Fibroblast of mammary gland (primary cell): ENCODE measurements at regions not wholly inside any gene's neighbourhood (a gene's known extent, or its start where the extent isn't known, plus 50 kb on each side); places are given as distances from the start of the nearest gene placed in this dataset.
"Not testable (repeated sequence)": the region's sequence is repeated elsewhere in the genome, so short reads cannot be mapped to it uniquely, and the experiment has no call there.

ENCODE experiments used
- DNase-seq: peaks from one replicate; pipeline ENCODE4 v3.0.0-alpha.2; 2010; ENCODE audit warnings: low read depth
- H3K4me3 ChIP-seq: 2 replicates; pipeline ENCODE4 v1.5.1; 2011; ENCODE audit warnings: low read depth, mild to moderate bottlenecking, low read length, moderate library complexity; ENCODE audit not compliant: control insufficient read depth
- CTCF ChIP-seq: conservative IDR thresholded peaks from 2 replicates; pipeline ENCODE4 v1.5.1; 2011; ENCODE audit warnings: low read depth, low read length, inconsistent platforms; ENCODE audit not compliant: control insufficient read depth, insufficient read depth

- DNase-seq: peak; percentile 18
- no peak for TF ChIP-seq CTCF
- H3K4me3 ChIP-seq: no peak overlapping the region
Observed at GRCh38 chr1:121458291-121459048, 273.7 kb downstream of the SRGAP2C start.

GRCh38 chr1:121459235-121459634 lies 274.5 kb downstream of the SRGAP2C start:
- no peak overlapping the region for H3K4me3 ChIP-seq
- no peak for DNase-seq
- no peak for TF ChIP-seq CTCF

- H3K4me3 ChIP-seq, DNase-seq: not testable (repeated sequence)
Observed at GRCh38 chr1:121469395-121469794, 284.6 kb downstream of the SRGAP2C start.

GRCh38 chr1:121470401-121470800 lies 285.6 kb downstream of the SRGAP2C start:
- not testable (repeated sequence) for DNase-seq, H3K4me3 ChIP-seq

GRCh38 chr1:121471523-121471922 lies 286.7 kb downstream of the SRGAP2C start:
- no peak overlapping the region for H3K4me3 ChIP-seq
- DNase-seq: no peak
- no peak for TF ChIP-seq CTCF

- no peak overlapping the region for H3K4me3 ChIP-seq
- no peak for TF ChIP-seq CTCF
- DNase-seq: no peak
Observed at GRCh38 chr1:121472017-121472416, 287.2 kb downstream of the SRGAP2C start.

GRCh38 chr1:121483234-121483633 lies 298.5 kb downstream of the SRGAP2C start:
- no peak overlapping the region for H3K4me3 ChIP-seq
- DNase-seq: no peak
- TF ChIP-seq CTCF: no peak

GRCh38 chr1:121483961-121484424 lies 299.2 kb downstream of the SRGAP2C start:
- TF ChIP-seq CTCF: no peak
- H3K4me3 ChIP-seq: no peak overlapping the region
- DNase-seq: peak; percentile 80

GRCh38 chr1:121494796-121495195 lies 310.0 kb downstream of the SRGAP2C start:
- H3K4me3 ChIP-seq: not testable (repeated sequence)

GRCh38 chr1:121511455-121511854 lies 326.7 kb downstream of the SRGAP2C start:
- DNase-seq: not testable (repeated sequence)

More at GRCh38 chr1:121494796-121495195, 310.0 kb downstream of the SRGAP2C start:
- not testable (repeated sequence) for DNase-seq

GRCh38 chr1:121511876-121512275 lies 327.1 kb downstream of the SRGAP2C start:
- not testable (repeated sequence) for DNase-seq, H3K4me3 ChIP-seq

More at GRCh38 chr1:121511455-121511854, 326.7 kb downstream of the SRGAP2C start:
- not testable (repeated sequence) for H3K4me3 ChIP-seq
